Progenitor cell of endocrine pancreas (in vitro differentiated cells): ENCODE measurements at regions not wholly inside any gene's neighbourhood (a gene's known extent, or its start where the extent isn't known, plus 50 kb on each side); places are given as distances from the start of the nearest gene placed in this dataset.

Experiments used
- DNase-seq: peaks from one replicate; pipeline ENCODE4 v3.0.0; 2021; ENCODE audit warnings: low spot score; ENCODE audit not compliant: unreplicated experiment
- H3K27ac Mint-ChIP-seq: 2 replicates; pipeline ENCODE4 v1.8.0; 2021; ENCODE audit warnings: mild to moderate bottlenecking, moderate library complexity, mixed read lengths
- H3K27me3 Mint-ChIP-seq: 2 replicates; pipeline ENCODE4 v1.8.0; 2021; ENCODE audit warnings: mixed read lengths
- H3K36me3 Mint-ChIP-seq: 2 replicates; pipeline ENCODE4 v1.8.0; 2022; ENCODE audit warnings: mixed read lengths; ENCODE audit not compliant: insufficient read depth
- H3K4me1 Mint-ChIP-seq: 2 replicates; pipeline ENCODE4 v1.8.0; 2021; ENCODE audit warnings: low read depth, mixed read lengths
- H3K4me3 Mint-ChIP-seq: 2 replicates; pipeline ENCODE4 v1.8.0; 2021; ENCODE audit warnings: low read depth, mild to moderate bottlenecking, moderate library complexity, mixed read lengths
- H3K9me3 Mint-ChIP-seq: 2 replicates; pipeline ENCODE4 v1.8.0; 2021; ENCODE audit warnings: low read depth, mixed read lengths
- TF ChIP-seq, protein P1 (sequence below): fragments of 200-600 bp; sonication (generic); IDR thresholded peaks from one replicate; pipeline ENCODE4 v1.5.0; 2021; ENCODE audit warnings: antibody characterized with exemption, mild to moderate bottlenecking; ENCODE audit not compliant: unreplicated experiment

DNA sequence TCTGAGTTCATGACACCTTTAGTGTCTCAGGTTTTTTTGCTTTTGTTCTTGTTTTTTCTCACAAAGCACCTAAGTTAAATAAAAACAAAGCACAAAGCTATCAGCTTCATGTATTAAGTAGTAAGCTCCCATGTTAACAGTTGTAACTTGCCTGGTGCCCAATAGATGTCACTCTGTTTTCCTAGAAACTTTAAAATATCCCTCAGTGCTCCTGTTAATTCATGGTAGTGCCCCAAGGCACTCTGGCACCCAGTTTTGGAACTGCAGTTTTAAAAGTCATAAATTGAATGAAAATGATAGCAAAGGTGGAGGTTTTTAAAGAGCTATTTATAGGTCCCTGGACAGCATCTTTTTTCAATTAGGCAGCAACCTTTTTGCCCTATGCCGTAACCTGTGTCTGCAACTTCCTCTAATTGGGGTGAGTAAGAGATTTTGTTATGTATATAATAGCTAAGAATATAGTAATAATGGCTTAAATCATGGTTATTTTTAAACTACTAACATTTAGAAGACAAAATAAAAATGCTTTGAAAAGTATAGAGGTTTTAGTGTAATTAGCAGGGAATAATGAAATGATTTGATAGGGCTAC is 555.0 kb upstream of the TMEFF2 start:
- Mint-ChIP-seq H3K4me3 (no peak overlapping the region), H3K27me3 (no peaks in the 10 kb centered on the region), H3K4me1 (no peaks in the 10 kb centered on the region), H3K27ac (no peak overlapping the region), H3K9me3 (peaks cover 3% of the 10 kb centered on the region), H3K36me3 (no peaks in the 10 kb centered on the region)
- TF ChIP-seq, protein P1, sequence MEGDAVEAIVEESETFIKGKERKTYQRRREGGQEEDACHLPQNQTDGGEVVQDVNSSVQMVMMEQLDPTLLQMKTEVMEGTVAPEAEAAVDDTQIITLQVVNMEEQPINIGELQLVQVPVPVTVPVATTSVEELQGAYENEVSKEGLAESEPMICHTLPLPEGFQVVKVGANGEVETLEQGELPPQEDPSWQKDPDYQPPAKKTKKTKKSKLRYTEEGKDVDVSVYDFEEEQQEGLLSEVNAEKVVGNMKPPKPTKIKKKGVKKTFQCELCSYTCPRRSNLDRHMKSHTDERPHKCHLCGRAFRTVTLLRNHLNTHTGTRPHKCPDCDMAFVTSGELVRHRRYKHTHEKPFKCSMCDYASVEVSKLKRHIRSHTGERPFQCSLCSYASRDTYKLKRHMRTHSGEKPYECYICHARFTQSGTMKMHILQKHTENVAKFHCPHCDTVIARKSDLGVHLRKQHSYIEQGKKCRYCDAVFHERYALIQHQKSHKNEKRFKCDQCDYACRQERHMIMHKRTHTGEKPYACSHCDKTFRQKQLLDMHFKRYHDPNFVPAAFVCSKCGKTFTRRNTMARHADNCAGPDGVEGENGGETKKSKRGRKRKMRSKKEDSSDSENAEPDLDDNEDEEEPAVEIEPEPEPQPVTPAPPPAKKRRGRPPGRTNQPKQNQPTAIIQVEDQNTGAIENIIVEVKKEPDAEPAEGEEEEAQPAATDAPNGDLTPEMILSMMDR = peak; percentile 51
- no peak for DNase-seq

DNA sequence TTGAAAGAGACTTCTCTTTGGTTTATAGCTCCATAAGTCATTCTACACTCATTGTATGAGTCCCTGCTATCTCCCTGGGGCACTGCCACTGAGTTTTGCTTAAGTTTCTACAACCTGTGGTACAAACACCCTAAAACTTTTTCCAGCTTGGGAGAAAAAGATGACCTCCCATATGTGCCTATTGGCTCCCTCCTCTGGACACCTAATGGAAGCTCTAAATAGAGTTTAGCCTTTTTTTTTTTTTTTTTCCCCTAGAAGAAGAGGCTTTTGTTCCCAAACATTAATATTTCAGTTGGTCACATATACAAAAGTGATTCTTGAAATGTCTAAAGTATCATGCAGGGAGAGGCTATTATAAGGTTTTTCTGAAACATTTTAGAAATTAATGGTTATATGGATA is 547.2 kb upstream of the TMEFF2 start:
- H3K4me1 Mint-ChIP-seq = peaks cover 9% of the 10 kb centered on the region
- TF ChIP-seq, protein P1 = peak; percentile 42
- no peak overlapping the region for H3K27ac Mint-ChIP-seq
- H3K9me3 Mint-ChIP-seq = no peaks in the 10 kb centered on the region
- H3K36me3 Mint-ChIP-seq = no peaks in the 10 kb centered on the region
- no peak for DNase-seq
- no peaks in the 10 kb centered on the region for H3K27me3 Mint-ChIP-seq
- H3K4me3 Mint-ChIP-seq = no peak overlapping the region

GRCh38 chr2:192735447-192735846 is 540.7 kb upstream of the TMEFF2 start:
- Mint-ChIP-seq H3K36me3 (no peaks in the 10 kb centered on the region), H3K27me3 (no peaks in the 10 kb centered on the region), H3K9me3 (no peaks in the 10 kb centered on the region), H3K4me3 (no peak overlapping the region), H3K27ac (no peak overlapping the region), H3K4me1 (peaks cover 7% of the 10 kb centered on the region)
- TF ChIP-seq, protein P1 = no peak
- no peak for DNase-seq

DNA sequence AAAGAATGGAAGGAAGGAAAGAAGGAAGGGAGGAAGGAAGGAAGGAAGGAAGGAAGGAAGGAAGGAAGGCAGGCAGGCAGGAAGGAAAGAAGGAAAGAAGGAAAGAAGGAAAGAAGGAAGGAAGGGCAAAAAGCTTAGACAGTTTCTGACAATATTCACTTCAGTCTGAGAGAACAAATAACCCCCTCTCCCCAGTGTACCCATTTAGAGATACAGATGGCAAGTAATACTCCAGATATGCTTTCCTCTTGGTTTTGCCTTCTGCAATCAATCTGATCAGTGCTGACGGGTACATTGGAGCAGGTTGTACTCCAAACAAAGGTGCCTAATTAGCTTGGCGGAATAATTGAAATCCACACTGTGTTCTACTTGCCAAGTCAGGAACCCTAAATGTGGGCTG is 534.6 kb upstream of the TMEFF2 start:
- H3K4me3 Mint-ChIP-seq = no peak overlapping the region
- no peak for DNase-seq
- TF ChIP-seq, protein P1 = no peak
- no peaks in the 10 kb centered on the region for H3K36me3 Mint-ChIP-seq
- H3K9me3 Mint-ChIP-seq = no peaks in the 10 kb centered on the region
- H3K27me3 Mint-ChIP-seq = no peaks in the 10 kb centered on the region
- H3K27ac Mint-ChIP-seq = no peak overlapping the region
- H3K4me1 Mint-ChIP-seq = peaks cover 3% of the 10 kb centered on the region

DNA sequence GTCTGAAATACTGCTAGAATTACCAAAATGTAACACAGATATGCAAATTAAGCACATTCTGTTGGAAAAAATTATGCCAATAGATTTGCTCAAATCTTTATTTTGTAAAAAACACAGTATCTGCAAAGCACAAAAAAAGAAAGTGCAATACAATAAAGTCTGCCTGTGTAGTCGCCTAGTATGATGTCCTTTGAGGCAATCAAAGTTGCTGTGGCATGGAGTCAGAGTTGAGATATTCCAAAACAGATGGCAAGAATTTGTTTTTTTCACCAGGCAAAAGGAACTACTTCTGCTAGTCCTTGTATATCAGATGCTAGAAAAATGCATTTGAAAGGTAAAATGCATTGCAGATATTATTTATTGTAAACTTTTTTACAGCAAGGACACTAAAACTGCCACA is 531.3 kb upstream of the TMEFF2 start:
- no peaks in the 10 kb centered on the region for H3K9me3 Mint-ChIP-seq
- no peaks in the 10 kb centered on the region for H3K27me3 Mint-ChIP-seq
- no peak overlapping the region for H3K4me3 Mint-ChIP-seq
- TF ChIP-seq, protein P1 = no peak
- H3K27ac Mint-ChIP-seq = no peak overlapping the region
- H3K4me1 Mint-ChIP-seq = peaks cover 3% of the 10 kb centered on the region
- no peak for DNase-seq
- H3K36me3 Mint-ChIP-seq = no peaks in the 10 kb centered on the region
